B cell (primary cell): ENCODE measurements at regions not wholly inside any gene's neighbourhood (a gene's known extent, or its start where the extent isn't known, plus 50 kb on each side); places are given as distances from the start of the nearest gene placed in this dataset.

Experiments used
- ATAC-seq: fragments of 200-7000 bp; cut with Tn5 transposase; one replicate; pipeline ENCODE4 v1.10.0; 2021; ENCODE audit warnings: low read depth, mild to moderate bottlenecking, moderate number of reproducible peaks, moderate library complexity
- CTCF ChIA-PET: fragments of 350-600 bp; sonication (Branson Sonifier 250); formaldehyde crosslinking; loops from one replicate; lab custom pipeline; 2021; ENCODE audit warnings: antibody characterized with exemption, inconsistent platforms; lab: Charles Lee
- POLR2A ChIA-PET: fragments of 350-600 bp; sonication (Branson Sonifier 250); formaldehyde crosslinking; loops from one replicate; lab custom pipeline; 2021; ENCODE audit warnings: antibody characterized with exemption; lab: Charles Lee
- DNase-seq: peaks from one replicate; pipeline ENCODE4 v3.0.0; 2013
- H2AFZ ChIP-seq: 2 replicates; pipeline ENCODE4 v1.6.1; 2012; ENCODE audit warnings: mild to moderate bottlenecking, low read depth, low read length; ENCODE audit not compliant: insufficient read depth, poor library complexity, severe bottlenecking
- H3K27ac ChIP-seq, 2 donors: 1 replicate in 1 of 2; 2 replicates in 1 of 2; pipeline ENCODE4 v1.5.1; 2012 to 2013; ENCODE audit warnings: low read length in 2 of 2, mild to moderate bottlenecking in 2 of 2, moderate library complexity in 1 of 2
- H3K27me3 ChIP-seq, 4 experiments: fragments of 200-600 bp in 1 of 4; sonication (generic) in 1 of 4; replicated peaks in 1 of 4; 1 replicate in 2 of 4; 2 replicates in 2 of 4; pipeline versions ENCODE4 v1.6.1 to v1.7.0; 2013 to 2016; ENCODE audit warnings: low read length in 3 of 4, mild to moderate bottlenecking in 2 of 4, mixed read lengths in 1 of 4, moderate library complexity in 1 of 4; ENCODE audit not compliant: insufficient read depth in 4 of 4, control insufficient read depth in 3 of 4; ENCODE audit errors: control extremely low read depth in 1 of 4
- H3K36me3 ChIP-seq, 2 experiments: replicated peaks in 1 of 2; 1 replicate in 1 of 2; 2 replicates in 1 of 2; pipeline versions ENCODE4 v1.6.1 to v1.7.1; 2013; ENCODE audit warnings: low read length in 1 of 2; ENCODE audit not compliant: insufficient read depth in 2 of 2, control insufficient read depth in 1 of 2; ENCODE audit errors: control extremely low read depth in 1 of 2, extremely low read depth in 1 of 2
- H3K4me1 ChIP-seq, 2 donors: fragments of 200-600 bp in 1 of 2; sonication (generic) in 1 of 2; 1 replicate in 1 of 2; 2 replicates in 1 of 2; pipeline versions ENCODE4 v1.5.1 to v1.6.1; 2013 to 2017; ENCODE audit warnings: low read length in 2 of 2; ENCODE audit not compliant: control insufficient read depth in 2 of 2, insufficient read depth in 2 of 2
- H3K4me2 ChIP-seq: replicated peaks from 2 replicates; pipeline ENCODE3; 2012; ENCODE audit warnings: mild to moderate bottlenecking, low read depth, low read length; ENCODE audit not compliant: poor library complexity, severe bottlenecking
- H3K4me3 ChIP-seq, 5 experiments: fragments of 200-600 bp in 1 of 5; sonication (generic) in 1 of 5; 1 replicate in 3 of 5; 2 replicates in 2 of 5; pipeline versions ENCODE4 v1.5.1 to v1.7.0; 2011 to 2016; ENCODE audit warnings: low read length in 4 of 5, mild to moderate bottlenecking in 4 of 5, low read depth in 2 of 5, control low read depth in 1 of 5, moderate library complexity in 1 of 5; ENCODE audit not compliant: insufficient read depth in 1 of 5; ENCODE audit errors: control extremely low read depth in 1 of 5, extremely low read depth in 1 of 5
- H3K79me2 ChIP-seq: fragments of 200-600 bp; sonication (generic); one replicate; pipeline ENCODE4 v1.6.0; 2016; ENCODE audit warnings: low read length; ENCODE audit not compliant: control insufficient read depth, insufficient read depth
- H3K9ac ChIP-seq: fragments of 200-600 bp; sonication (generic); 2 replicates; pipeline ENCODE4 v1.6.1; 2017; ENCODE audit warnings: mild to moderate bottlenecking, low read length, moderate library complexity
- H3K9me3 ChIP-seq, 3 donors: one replicate each; pipeline versions ENCODE4 v1.6.1 to v1.7.1; 2013; ENCODE audit warnings: low read length in 2 of 3; ENCODE audit not compliant: control insufficient read depth in 2 of 3, insufficient read depth in 1 of 3; ENCODE audit errors: control extremely low read depth in 1 of 3
- H4K20me1 ChIP-seq: 2 replicates; pipeline ENCODE4 v1.6.0; 2012; ENCODE audit warnings: mild to moderate bottlenecking, low read length; ENCODE audit not compliant: insufficient read depth, control insufficient read depth, poor library complexity, severe bottlenecking
- H3K27ac Mint-ChIP-seq: one replicate; pipeline ENCODE4 v1.8.0; 2021; ENCODE audit warnings: mixed read lengths
- H3K27me3 Mint-ChIP-seq: one replicate; pipeline ENCODE4 v1.8.0; 2021; ENCODE audit warnings: mixed read lengths
- H3K4me1 Mint-ChIP-seq: one replicate; pipeline ENCODE4 v1.8.0; 2021; ENCODE audit warnings: mixed read lengths
- H3K4me3 Mint-ChIP-seq: one replicate; pipeline ENCODE4 v1.8.0; 2021; ENCODE audit warnings: mixed read lengths
- H3K9me3 Mint-ChIP-seq: one replicate; pipeline ENCODE4 v1.8.0; 2022; ENCODE audit warnings: mixed read lengths; ENCODE audit not compliant: insufficient read depth
- CTCF ChIP-seq: fragments of 200-600 bp; IDR thresholded peaks from one replicate; pipeline ENCODE4 v1.8.0; 2022; ENCODE audit warnings: antibody characterized with exemption, mild to moderate bottlenecking
- EZH2 ChIP-seq: IDR thresholded peaks from 2 replicates; pipeline ENCODE4 v1.6.1; 2012; ENCODE audit warnings: borderline replicate concordance, low read depth, mild to moderate bottlenecking, moderate library complexity, low read length; ENCODE audit not compliant: insufficient read depth, poor library complexity, severe bottlenecking
- WGBS: methylation state at CpG from one replicate; pipeline ENCODE4 v1.1.5; 2013; ENCODE audit warnings: missing lambda C conversion rate; ENCODE audit not compliant: insufficient coverage; 5-methylcytosine and 5-hydroxymethylcytosine counted together
- intact Hi-C: fragments of 100-400 bp; cut with micrococcal nuclease; formaldehyde crosslinking; loops from one replicate; pipeline ENCODE4 v1.10.0; 2022

DNA sequence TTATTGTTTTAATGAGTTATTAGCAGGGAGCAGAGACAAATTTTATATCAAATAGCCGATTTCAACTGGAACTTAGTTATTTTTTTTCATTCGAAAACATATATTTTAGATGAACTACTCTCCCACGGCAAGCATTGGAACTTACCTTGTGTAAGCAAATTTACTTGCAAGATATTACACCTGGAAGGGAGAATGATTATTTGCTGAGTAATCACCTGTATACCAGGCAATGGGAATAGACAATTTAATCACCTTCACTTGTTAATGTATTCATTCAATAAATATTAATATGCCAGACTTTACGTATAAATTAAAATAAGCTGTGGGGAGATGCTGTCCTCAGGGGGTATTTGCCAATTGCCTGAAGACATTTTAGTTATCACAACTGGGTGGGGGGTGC is 1069.9 kb upstream of the CHAC2 start:
- TF ChIP-seq EZH2 (no peak), CTCF (no peak)
- Histone ChIP-seq H3K4me2 (no peak overlapping the region), H3K4me1 (no peaks in the 10 kb centered on the region), H3K9me3 (no peaks in the 10 kb centered on the region), H3K36me3 (no peaks in the 10 kb centered on the region), H3K9ac (no peak overlapping the region), H4K20me1 (no peaks in the 10 kb centered on the region), H3K79me2 (no peaks in the 10 kb centered on the region), H3K27me3 (no peaks in the 10 kb centered on the region), H3K27ac (no peak overlapping the region), H3K4me3 (no peak overlapping the region), H2AFZ (no peak overlapping the region)
- H3K27ac Mint-ChIP-seq: no peak overlapping the region
- intact Hi-C loops: no loop called here
- H3K27me3 Mint-ChIP-seq: no peaks in the 10 kb centered on the region
- H3K4me3 Mint-ChIP-seq: no peak overlapping the region
- no peaks in the 10 kb centered on the region for H3K4me1 Mint-ChIP-seq
- DNase-seq (no peak), ATAC-seq (no peak)
- ChIA-PET POLR2A (no interaction called here), CTCF (no interaction called here)
- WGBS: no CpG with 5 or more reads among the region's 4 CpGs
- peaks cover 3% of the 10 kb centered on the region for H3K9me3 Mint-ChIP-seq

GRCh38 chr2:52695731-52696130 is 1071.9 kb upstream of the CHAC2 start:
- no peaks in the 10 kb centered on the region for H3K79me2 ChIP-seq
- no peaks in the 10 kb centered on the region for H3K4me1 Mint-ChIP-seq
- no CpG with 5 or more reads among the region's 3 CpGs for WGBS
- H3K36me3 ChIP-seq: no peaks in the 10 kb centered on the region
- DNase-seq (no peak), ATAC-seq (no peak)
- H2AFZ ChIP-seq: no peak overlapping the region
- H3K27me3 ChIP-seq: no peaks in the 10 kb centered on the region
- no peaks in the 10 kb centered on the region for H3K27me3 Mint-ChIP-seq
- intact Hi-C loops: no loop called here
- H3K4me2 ChIP-seq: no peak overlapping the region
- H3K9me3 Mint-ChIP-seq: peaks cover 3% of the 10 kb centered on the region
- H3K4me3 Mint-ChIP-seq: no peak overlapping the region
- no peak overlapping the region for H3K27ac Mint-ChIP-seq
- ChIA-PET CTCF (no interaction called here), POLR2A (no interaction called here)
- H3K9ac ChIP-seq: no peak overlapping the region
- H4K20me1 ChIP-seq: no peaks in the 10 kb centered on the region
- H3K4me3 ChIP-seq: no peak overlapping the region
- H3K9me3 ChIP-seq: no peaks in the 10 kb centered on the region
- TF ChIP-seq CTCF (no peak), EZH2 (no peak)
- no peaks in the 10 kb centered on the region for H3K4me1 ChIP-seq
- H3K27ac ChIP-seq: no peak overlapping the region
